ENCODE measurements at regions not wholly inside any gene's neighbourhood (a gene's known extent, or its start where the extent isn't known, plus 50 kb on each side); places are given as distances from the start of the nearest gene placed in this dataset.

DNA sequence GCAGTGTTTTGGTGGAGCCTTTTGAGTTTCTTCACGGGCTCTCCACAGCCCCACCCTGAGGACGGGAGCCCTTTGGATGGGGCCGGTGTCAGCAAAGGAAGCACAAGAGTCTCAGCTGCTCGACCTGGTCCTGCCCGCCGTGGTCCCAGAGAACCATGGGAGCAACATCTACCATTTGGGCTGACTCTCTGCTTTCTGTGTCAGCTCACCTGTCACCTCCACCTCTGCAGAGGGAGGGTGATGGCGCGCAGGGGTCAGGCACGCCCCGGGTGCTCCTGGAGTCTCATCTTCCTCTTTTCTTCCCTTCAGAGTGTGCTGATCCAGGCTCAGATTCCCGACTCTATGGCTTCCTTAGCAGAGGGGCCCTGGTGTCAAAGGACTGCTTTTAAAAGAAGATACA, 171.7 kb downstream of the LAT start:
- no peak for TF ChIP-seq CTCF (IDR thresholded peaks at IDR 0.05)
- TF ChIP-seq POLR2A (IDR thresholded peaks at IDR 0.05) = no peak

All from body of pancreas (tissue), 4 donors.